Ecto neural progenitor cell (in vitro differentiated cells): ENCODE measurements at regions not wholly inside any gene's neighbourhood (a gene's known extent, or its start where the extent isn't known, plus 50 kb on each side); places are given as distances from the start of the nearest gene placed in this dataset.

ENCODE experiments used
- DNase-seq: peaks from one replicate; pipeline ENCODE4 v3.0.0-alpha.2; 2018; ENCODE audit warnings: low spot score

DNA sequence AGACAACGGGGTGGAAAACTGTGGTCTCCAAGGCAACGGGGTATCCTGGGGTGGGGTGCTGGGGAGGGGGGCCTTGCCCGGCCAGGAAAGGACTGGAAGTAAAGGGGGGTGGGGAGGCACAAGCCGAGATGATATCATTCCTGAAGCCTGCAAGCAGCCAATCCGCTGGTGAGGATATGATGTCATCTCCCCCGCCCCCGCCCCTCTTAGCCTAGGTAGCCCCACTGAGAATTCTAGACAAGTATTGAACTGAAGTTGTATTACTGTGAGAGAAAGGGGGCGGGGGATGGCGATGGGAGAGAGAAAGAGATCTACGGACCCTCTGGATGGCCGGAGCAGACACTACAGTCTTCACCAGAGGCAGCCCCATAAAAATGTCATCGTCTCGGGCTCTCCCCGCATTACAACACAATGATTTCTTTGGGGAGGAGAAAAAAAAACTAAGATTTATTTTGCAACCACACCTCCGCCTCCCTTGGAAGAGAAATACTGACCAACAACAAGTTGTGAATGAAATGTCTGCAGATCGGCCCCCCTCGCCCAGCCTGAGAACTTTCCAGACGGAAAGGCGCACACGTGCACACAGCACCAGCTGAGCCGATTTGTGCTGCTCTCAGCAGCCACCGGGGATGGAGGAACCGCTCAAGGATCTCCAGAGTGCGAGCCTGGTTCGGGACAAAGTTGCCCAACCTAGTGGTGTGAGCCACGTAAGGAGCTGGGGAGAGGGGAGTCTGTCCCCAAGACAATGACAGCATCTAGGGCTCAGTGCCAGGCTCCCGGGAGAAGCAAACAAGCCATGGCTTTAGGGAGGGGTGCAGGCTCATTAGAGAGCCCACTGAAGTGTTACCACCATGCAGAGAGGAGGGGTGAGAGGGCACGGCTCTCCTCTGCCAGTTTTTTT is 222.1 kb downstream of the SOX9 start:
- DNase-seq = no peak

DNA sequence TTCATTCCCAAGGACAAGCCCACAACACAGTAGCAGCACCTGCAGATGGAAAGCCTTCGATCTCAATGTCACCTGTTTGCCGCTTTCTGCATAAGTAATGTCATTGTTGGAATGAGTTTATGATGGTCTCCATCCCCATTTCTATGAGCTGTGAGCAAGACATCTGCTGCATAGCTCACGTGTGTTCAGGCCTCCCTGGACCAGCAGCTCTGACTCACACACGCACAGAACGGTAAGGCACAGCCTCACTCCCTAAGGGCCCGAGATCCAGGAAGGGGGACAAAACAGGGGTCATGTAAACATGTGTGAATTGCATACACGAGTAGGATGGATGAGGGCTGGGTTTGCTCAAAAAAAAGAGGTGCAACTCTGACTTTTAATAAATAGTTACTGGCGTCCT is 223.1 kb downstream of the SOX9 start:
- DNase-seq = no peak

DNA sequence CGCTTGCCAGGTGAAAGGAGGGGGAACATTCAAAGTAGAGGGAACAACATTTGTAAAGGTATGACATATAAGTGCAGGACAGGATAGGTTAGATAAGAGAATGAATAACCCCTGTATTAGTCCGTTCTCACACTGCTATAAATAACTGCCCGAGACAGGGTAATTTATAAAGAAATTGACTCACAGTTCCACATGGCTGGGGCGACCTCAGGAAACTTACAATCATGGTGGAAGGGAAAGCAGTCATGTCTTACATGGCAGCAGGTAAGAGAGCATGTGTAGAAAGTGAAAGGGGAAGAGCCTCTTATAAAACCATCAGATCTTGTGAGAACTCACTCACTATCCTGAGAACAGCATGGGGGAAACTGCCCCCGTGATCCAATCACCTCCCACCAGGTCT is 223.8 kb downstream of the SOX9 start:
- no peak for DNase-seq

DNA sequence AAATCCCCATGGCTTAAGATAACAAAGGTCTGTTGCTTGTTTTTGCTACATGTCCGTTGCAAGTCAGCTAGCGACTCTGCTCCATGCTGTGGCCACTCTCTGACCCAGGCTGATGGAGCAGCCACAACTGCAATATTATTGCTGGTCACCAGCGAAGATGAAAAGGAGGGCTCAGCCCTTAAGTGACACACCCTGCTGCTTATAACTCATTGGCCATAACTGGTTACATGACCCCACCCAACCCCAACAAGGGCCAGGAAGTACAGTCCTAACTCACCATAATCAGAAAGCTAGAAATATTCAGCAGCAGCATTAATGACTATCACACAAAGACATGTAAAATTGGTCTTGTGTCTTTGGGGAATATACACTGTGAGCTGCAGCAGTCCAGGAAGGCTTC is 224.3 kb downstream of the SOX9 start:
- no peak for DNase-seq

DNA sequence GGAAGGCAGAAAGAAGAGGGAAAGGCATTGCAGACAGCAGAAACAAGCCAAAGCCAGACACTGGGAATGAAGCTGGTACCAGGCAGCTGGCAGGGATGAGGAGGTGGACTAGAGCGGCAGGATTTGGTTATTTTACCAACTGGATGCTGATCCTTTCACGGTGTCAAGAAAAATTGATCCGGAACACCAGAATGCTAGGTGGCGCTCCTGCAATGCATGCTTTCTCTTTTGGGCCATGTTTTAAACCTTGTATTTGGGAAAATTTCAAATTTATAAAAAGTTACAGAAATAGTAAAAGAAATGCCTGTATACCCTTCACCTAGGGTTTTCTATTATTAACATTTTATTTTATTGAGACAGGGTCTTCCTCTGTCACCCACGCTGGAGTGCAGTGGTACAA is 224.7 kb downstream of the SOX9 start:
- DNase-seq = no peak

DNA sequence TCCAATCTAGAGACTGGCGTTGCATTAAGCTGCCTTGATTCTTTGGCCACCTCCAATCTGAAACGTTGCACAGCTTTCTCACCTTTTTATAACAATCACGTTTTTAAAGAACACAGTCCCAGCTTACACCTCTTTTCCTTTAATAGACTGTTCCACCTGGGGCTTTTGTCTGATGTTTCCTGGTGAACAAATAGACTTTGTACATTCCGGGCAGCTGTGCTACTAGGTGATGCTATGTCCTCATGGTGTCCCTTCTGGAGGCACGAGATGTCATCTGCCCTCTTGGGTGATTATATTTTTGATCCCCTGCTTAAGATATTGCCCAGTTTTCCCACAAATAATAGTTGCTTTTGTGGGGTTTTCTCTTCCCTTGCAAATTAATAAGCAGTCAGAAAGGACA is 225.5 kb downstream of the SOX9 start:
- DNase-seq = no peak

DNA sequence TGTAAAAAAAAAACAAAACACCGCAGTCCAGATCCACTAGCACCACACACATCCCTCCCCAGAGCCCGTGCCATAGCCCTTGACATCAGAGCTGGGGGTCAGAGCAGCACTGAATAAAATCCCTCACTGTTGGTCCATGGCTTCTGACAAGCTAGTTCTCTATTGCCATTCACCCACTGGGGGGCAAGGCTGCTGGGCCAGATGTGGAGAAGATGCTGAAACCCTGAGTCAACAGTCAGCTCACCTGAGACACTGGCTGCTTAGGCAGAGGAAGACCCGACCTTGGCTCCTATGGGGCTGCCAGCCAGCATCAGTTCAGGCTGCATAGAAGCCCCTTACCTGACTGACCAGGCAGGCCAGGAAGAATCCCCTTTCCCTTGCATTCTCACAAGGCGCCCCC is 228.2 kb downstream of the SOX9 start:
- no peak for DNase-seq

DNA sequence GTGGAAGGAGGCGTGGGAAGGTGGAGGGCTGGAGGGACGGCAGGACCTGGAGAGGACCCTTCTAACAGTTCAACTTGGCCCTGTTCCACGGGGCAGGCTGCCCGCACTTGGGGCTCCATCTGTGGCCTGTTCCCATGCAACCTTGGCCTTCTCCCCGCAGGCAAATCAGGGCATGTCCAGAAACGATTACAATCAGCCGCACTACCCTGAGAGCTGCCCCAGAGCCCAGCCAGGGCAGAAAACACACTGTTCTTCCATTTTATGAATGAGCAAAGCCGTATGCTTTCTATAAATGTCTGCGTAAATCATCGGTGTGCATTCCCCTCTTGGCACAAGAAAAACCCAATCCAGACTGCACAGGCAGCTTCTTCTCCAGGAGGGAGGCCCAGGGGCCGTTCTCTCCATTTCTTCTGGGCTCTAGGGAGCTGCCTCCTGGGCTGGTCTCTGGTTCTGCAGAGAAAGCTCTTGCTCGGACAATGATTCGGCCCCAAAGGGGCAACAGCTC is 228.7 kb downstream of the SOX9 start:
- DNase-seq = no peak

DNA sequence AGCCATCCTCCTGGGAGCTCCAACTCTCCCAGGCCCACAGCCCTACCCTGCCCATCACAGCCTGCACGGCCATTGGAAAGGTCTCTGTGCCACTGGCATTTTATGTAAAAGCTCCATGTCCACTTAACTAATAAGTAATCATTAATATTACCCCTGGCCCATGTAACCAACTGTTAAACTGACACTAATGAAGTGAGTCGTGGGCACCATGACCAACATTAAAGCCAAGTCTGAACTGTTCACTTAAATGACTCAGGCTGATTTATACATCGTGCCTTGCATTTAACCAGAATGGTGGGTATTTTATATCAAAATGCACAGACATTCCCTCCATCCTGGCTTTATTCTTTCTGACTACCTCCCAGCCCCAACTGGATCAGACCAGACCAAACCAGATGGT is 229.3 kb downstream of the SOX9 start:
- no peak for DNase-seq

DNA sequence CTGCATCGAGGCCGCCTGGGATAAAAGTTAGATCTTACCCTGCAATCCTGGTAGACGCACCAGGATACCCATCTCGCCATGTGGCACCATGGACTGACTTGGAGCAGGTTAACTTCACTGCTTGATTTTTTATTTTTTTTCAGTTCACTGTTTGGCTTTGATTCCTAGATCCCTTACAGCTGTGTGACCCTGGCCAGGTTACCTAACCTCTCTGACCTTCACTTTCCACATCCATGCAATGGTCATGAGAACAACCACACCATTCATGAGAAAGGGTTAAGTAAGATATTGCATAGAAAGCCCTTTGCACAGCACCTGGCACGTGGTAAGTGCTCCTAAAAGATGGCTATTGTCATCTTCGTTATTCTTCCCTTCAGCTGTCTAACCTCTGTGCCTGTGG is 230.5 kb downstream of the SOX9 start:
- no peak for DNase-seq

DNA sequence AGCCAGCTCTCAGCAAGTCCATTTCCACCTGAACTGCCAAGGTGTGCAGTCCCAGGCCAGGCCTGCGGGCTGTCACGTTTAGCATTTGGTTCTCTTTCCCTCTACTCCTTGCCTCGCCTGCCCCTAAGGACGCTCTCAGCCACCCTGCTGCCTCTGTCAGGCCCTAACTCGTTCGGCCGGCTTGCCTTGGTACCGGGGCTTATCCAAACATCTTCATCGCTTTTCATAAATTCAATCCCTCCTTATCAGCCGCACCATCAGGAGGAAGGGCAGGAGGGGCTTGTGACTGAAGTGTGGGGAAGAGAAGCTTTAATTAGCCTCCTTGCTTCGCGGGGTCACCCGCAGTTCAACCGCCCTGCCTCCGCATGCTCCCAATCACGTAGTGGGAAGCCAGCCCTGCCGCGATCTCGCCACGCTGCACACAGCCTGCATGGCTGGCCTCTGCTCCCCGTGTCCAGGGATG is 231.1 kb downstream of the SOX9 start:
- no peak for DNase-seq

DNA sequence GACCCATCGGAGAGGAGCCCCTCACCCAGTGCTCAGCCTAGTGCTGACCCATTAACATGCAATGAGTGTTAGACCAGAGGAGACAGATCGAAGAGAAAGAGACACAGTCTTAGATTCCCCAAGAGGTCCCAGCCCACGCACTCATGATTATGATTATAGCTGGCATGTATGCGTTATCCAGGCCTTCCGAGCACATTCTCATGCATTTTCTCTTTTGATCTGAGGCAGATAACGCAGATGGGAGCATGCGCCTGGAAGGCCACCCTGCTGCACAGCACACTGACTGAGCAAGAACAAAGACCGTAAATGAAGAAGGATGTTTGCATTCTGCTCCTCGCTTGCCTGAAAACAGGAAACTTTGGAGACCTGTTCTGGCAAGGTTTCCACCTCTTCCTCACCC is 232.7 kb downstream of the SOX9 start:
- no peak for DNase-seq

DNA sequence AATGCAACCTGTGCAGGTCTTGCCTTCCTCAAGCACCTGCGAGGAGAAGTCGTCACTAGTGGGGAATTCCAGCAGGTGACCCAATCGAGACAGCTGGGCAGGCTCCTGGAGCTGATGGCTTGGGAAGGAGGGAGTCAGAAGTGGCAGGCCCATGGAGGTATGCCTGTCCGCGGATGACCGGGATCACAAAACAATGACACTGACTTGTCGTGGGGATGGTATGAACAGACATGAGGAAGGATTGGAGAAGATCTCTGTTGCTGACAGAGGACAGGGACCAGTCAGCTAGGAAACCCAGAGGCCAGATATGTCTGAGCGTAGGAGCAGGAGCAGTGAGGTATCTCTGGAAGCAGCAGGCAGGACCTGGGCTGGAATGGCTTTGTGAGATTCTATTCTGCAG is 233.3 kb downstream of the SOX9 start:
- no peak for DNase-seq

DNA sequence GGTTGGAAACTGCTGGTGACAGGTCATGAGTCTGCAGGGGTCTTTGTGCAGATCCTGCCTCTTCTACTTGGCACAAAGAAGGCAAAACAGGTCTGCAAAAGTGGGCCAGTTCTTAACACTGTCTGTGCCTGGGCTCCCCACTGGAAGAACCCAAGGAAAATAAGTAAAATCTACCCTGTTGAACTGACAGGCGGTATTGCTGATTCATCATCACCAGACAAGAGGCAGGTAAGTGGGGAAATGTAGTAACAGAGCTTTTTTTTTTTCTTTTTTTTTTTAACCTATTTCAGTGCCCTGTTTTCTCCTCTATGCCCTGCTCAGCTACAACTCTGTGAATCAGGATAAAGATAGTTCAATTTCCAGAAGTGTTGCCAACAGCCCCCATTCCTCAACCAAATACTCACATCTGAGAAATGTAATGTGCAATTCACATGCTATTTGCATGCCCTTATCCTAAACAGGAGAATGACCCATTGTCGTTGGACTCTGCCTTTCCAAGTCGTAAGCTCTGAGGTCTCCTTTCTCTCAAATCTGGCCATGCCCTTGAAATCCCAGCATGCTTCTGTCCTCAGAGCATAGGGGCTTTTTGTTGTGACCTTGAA is 237.0 kb downstream of the SOX9 start:
- no peak for DNase-seq

DNA sequence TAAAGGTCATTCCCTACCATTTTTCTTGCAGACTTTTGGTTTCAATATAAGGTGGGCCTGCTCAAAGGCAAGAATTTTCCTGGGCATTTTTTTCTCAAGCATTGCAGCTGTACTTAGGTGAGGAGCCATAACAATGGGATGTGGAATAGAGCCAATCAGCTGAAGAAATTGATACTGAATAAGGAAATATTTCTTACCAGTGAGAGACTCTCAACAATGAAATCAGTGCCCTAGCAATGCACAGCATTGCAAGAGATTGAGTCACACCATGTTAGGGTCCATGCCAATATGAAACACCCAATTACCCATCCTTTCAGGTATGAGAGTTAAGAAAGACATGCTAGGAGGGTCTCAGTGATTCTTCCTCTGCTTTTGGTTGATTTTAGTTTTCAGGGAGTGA is 237.6 kb downstream of the SOX9 start:
- DNase-seq = no peak

DNA sequence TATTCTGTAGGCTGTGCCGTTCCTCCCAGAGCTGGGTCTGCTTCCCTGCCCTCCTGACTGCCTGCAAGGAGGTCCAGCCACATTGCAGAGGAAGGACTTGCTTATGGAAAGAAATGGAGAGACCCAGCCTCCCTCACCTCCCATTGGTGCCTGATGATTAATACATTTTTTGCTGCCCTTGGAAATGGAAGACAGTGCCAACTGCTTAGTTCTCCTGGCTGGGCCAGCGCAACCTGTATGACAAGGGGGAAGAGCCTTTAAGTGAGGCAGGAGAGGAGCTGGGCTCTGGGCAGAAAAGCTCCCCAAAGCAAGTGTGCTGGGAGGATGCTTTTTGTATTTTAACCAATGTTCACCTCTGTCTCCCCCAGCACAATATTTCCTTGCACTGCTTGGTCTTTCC is 238.5 kb downstream of the SOX9 start:
- no peak for DNase-seq

DNA sequence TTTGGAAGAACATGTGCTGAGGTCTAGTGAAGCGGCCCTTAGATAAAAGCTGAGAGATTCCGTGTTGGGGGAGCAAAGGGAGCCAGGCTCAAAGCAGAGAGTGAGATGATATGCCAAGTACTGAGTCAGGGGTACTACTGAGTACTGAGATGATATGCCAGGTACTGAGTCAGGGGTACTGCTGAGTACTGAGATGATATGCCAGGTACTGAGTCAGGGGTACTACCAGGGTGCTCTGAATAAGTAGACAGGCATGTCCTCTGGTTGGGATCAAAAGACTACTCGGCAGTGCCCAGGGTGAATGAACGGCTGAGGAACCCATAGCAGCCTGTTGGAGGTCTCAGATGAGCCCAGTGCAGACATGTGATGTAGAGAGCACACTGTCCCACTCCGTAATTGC is 239.0 kb downstream of the SOX9 start:
- DNase-seq = no peak

DNA sequence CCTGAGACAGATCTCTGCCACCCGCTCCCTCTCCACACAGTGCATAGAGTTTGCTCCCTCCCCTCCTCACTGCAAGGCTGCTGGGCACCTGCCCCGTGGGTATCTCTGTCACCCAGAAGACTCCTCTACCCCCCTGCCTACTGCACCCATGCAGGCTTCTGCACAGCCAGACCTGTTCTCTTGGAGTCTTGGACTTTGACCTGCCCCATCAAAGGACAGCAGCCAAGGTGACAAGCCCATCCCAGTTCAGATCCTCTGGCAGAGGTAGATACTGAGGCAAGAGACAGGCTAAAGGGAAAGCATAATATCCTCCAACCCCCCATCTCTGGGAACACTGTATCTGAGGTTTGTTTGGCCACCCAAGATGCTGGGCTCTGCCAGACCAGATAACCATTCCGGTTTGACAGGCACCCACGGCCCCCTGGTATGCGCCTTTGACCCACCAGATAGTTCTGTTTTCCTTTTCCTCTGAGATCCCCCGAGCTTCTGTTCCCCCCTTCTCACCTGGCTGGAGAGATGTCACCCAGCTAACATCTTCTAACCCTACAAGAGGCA is 239.6 kb downstream of the SOX9 start:
- no peak for DNase-seq

DNA sequence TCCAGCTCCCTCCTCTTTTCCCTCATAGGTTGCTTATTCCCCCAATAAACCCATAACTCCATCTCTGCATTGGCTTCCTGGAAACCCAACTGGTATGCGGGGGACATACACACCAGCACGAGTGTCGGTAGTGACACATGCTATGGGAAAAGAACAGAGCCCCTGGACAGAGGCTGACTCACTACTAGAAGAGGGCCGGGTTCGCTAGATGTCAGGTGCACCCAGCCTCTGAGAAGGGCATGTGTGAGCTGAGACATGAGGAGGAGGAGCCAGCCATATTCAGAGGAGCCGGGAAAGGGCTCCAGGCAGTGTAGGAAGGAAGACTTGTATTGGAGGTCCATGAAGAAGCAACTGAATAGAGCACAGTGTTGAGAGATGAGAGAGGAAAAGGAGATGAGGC is 241.1 kb downstream of the SOX9 start:
- DNase-seq = no peak

DNA sequence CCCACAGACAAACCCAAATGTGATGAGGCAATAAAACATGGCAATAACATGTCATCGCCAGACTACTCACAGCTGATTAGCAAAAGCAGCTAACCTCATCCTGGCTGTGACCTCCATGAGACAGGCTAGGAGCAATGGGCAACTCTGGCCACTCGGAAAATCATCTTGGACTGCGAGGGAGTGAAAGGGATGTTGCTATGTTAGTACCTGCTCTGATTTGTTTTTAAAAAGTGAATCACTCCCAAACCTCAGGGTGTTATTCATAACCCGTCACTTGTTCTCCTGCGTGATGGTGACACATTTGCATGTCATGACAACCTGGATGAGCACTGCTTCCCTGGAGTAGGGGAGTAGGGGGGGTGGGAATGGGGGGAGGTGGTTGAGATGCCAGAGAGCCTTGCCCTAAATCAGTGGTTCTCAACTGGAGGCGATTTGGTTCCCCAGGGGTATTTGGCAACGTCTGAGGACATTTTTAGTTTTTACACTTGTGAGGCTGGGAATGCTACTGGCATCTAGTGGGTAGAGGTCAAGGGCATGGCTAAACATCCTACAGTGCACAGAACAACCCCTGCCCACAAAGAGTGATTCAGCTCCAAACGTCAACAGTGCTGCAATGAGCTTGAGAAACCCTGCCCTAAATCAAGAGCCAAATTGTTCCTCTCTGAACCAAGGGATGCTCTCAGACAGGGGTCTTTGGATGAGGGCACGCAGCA is 241.7 kb downstream of the SOX9 start:
- no peak for DNase-seq

DNA sequence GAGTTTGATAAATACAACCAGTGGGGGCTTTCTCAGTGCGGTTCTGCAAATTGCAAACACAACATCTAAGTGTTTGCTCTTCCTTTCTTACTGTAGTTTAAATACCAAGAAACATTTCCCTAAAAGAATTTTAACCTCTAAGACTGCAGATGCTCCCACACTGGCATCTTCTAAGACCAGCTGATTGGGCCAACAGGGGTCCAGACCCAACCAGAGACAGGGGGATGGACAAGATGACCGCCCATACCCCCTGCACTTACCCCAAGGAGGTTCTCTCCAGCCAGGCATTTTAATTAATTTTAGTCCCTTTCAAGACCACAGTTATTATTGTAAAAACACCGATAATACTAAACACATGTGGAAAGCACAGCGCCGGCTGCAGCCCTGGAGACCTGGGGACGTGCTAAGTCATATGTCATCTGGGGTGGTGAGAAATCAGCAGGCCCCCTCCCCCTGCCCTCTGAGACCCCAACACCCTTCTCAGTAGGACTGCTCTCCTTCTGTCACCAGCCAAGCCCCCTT is 242.3 kb downstream of the SOX9 start:
- DNase-seq = no peak

DNA sequence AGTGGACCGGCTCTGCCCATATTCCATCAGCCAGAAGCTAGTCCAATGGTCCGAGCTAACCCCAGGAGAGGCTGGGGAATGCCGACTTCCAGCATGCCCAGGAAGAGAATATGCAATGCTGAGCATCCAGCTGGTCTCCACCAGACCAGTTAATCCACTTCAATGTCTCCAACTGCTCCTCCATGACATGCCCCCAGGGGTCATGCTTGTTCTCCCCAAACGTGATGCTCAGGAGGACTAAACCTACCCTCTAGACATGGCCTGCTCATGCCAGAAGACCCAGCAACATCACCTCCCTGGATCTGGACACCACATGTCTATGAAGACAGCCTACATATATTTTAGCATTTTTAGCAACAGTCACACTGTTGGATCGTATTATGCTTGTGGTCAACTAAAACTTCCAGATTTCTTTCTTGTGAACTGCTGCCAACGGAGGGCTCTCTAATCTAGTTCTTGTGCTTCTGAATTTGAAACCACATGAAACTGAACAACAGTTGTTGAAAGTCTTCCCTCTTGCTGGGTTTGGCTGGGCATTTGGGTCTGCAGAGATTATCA is 245.1 kb downstream of the SOX9 start:
- DNase-seq = no peak
